Endodermal cell (in vitro differentiated cells): ENCODE measurements at regions not wholly inside any gene's neighbourhood (a gene's known extent, or its start where the extent isn't known, plus 50 kb on each side); places are given as distances from the start of the nearest gene placed in this dataset.

Experiments
- DNase-seq: peaks from one replicate; pipeline ENCODE4 v3.0.0-alpha.2; 2017
- H3K27ac ChIP-seq: 2 replicates; pipeline ENCODE4 v1.5.1; 2013; ENCODE audit warnings: mild to moderate bottlenecking, low read depth, low read length, moderate library complexity
- H3K27me3 ChIP-seq: 2 replicates; pipeline ENCODE4 v1.6.1; 2013; ENCODE audit warnings: mild to moderate bottlenecking, low read length, moderate library complexity; ENCODE audit not compliant: insufficient read depth, control insufficient read depth, poor library complexity, severe bottlenecking
- H3K36me3 ChIP-seq: 2 replicates; pipeline ENCODE4 v1.7.0; 2013; ENCODE audit warnings: mild to moderate bottlenecking, low read length, moderate library complexity; ENCODE audit not compliant: control insufficient read depth, insufficient read depth
- H3K4me1 ChIP-seq: one replicate; pipeline ENCODE4 v1.7.0; 2013; ENCODE audit warnings: low read length; ENCODE audit not compliant: control insufficient read depth, insufficient read depth
- H3K4me3 ChIP-seq: 2 replicates; pipeline ENCODE4 v1.5.1; 2013; ENCODE audit warnings: mild to moderate bottlenecking, low read length, moderate library complexity
- H3K9ac ChIP-seq: 2 replicates; pipeline ENCODE4 v1.6.1; 2013; ENCODE audit warnings: mild to moderate bottlenecking, low read length, moderate library complexity; ENCODE audit not compliant: poor library complexity, severe bottlenecking; ENCODE audit errors: extremely low read depth
- H3K9me3 ChIP-seq: 2 replicates; pipeline ENCODE4 v1.6.1; 2013; ENCODE audit warnings: mild to moderate bottlenecking, low read length, moderate library complexity; ENCODE audit not compliant: control insufficient read depth
- H3K27ac Mint-ChIP-seq: 2 replicates; pipeline ENCODE4 v1.8.0; 2020; ENCODE audit warnings: mixed read lengths
- H3K27me3 Mint-ChIP-seq: 2 replicates; pipeline ENCODE4 v1.8.0; 2021; ENCODE audit warnings: mild to moderate bottlenecking, mixed read lengths; ENCODE audit not compliant: insufficient read depth
- H3K36me3 Mint-ChIP-seq: 2 replicates; pipeline ENCODE4 v1.8.0; 2020; ENCODE audit warnings: low read depth, mixed read lengths
- H3K4me1 Mint-ChIP-seq: 2 replicates; pipeline ENCODE4 v1.8.0; 2020; ENCODE audit warnings: mixed read lengths
- H3K4me3 Mint-ChIP-seq: 2 replicates; pipeline ENCODE4 v1.8.0; 2020; ENCODE audit warnings: mild to moderate bottlenecking, moderate library complexity, mixed read lengths
- H3K9me3 Mint-ChIP-seq: 2 replicates; pipeline ENCODE4 v1.8.0; 2020; ENCODE audit warnings: mild to moderate bottlenecking, mixed read lengths
- WGBS, 2 experiments: methylation state at CpG; one replicate each; pipeline versions ENCODE4 v1.1.5 to v1.1.7; 2013; ENCODE audit warnings: missing lambda C conversion rate in 2 of 2, mixed read lengths in 1 of 2; ENCODE audit not compliant: insufficient coverage in 1 of 2, insufficient read length in 1 of 2; 5-methylcytosine and 5-hydroxymethylcytosine counted together
- TF ChIP-seq, protein P1 (sequence below): fragments of 200-600 bp; sonication (generic); conservative IDR thresholded peaks from 2 replicates; pipeline ENCODE4 v1.5.0; 2021; ENCODE audit warnings: antibody characterized with exemption, mild to moderate bottlenecking

- no peak overlapping the region for H3K27ac Mint-ChIP-seq
- H3K27me3 ChIP-seq, result no peaks in the 10 kb centered on the region
- no peak overlapping the region for H3K4me3 Mint-ChIP-seq
- H3K4me1 ChIP-seq, result peaks cover 4% of the 10 kb centered on the region
- H3K9ac ChIP-seq, result no peak overlapping the region
- H3K27ac ChIP-seq, result no peak overlapping the region
- TF ChIP-seq, protein P1, sequence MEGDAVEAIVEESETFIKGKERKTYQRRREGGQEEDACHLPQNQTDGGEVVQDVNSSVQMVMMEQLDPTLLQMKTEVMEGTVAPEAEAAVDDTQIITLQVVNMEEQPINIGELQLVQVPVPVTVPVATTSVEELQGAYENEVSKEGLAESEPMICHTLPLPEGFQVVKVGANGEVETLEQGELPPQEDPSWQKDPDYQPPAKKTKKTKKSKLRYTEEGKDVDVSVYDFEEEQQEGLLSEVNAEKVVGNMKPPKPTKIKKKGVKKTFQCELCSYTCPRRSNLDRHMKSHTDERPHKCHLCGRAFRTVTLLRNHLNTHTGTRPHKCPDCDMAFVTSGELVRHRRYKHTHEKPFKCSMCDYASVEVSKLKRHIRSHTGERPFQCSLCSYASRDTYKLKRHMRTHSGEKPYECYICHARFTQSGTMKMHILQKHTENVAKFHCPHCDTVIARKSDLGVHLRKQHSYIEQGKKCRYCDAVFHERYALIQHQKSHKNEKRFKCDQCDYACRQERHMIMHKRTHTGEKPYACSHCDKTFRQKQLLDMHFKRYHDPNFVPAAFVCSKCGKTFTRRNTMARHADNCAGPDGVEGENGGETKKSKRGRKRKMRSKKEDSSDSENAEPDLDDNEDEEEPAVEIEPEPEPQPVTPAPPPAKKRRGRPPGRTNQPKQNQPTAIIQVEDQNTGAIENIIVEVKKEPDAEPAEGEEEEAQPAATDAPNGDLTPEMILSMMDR, result no peak
- H3K36me3 ChIP-seq, result no peaks in the 10 kb centered on the region
- H3K9me3 Mint-ChIP-seq, result no peaks in the 10 kb centered on the region
- no peaks in the 10 kb centered on the region for H3K36me3 Mint-ChIP-seq
- no peaks in the 10 kb centered on the region for H3K27me3 Mint-ChIP-seq
- no peaks in the 10 kb centered on the region for H3K9me3 ChIP-seq
- peaks cover 3% of the 10 kb centered on the region for H3K4me1 Mint-ChIP-seq
- no peak for DNase-seq
- no peak overlapping the region for H3K4me3 ChIP-seq
Measured at GRCh38 chr12:87618199-87618598, 411.0 kb downstream of the C12orf50 start.

DNA sequence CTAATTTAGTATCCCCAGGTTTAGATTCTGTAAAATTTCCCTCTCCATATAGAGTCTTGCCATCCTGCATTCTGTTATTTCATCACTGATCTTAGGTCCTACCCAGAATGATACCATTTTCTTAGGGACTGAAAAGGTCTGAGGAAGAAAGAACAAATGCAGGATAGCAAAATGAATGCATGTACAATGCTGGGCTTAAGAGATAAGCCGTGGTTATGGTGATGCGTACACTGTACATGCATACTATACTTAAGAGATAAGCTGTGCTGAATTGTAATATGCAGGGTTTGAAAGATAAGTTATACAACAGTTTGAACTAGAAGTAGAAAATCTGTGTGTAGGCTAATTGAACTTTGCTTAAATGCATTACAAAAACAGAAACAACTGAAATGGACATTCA is 416.2 kb downstream of the C12orf50 start:
- no peak overlapping the region for H3K27ac Mint-ChIP-seq
- H3K27me3 Mint-ChIP-seq, result no peaks in the 10 kb centered on the region
- TF ChIP-seq, protein P1, result no peak
- H3K9ac ChIP-seq, result no peak overlapping the region
- H3K4me1 Mint-ChIP-seq, result peaks cover 5% of the 10 kb centered on the region
- H3K27ac ChIP-seq, result no peak overlapping the region
- no peak overlapping the region for H3K4me3 Mint-ChIP-seq
- no peaks in the 10 kb centered on the region for H3K9me3 Mint-ChIP-seq
- no peaks in the 10 kb centered on the region for H3K9me3 ChIP-seq
- DNase-seq, result no peak
- peaks cover 4% of the 10 kb centered on the region for H3K4me1 ChIP-seq
- H3K36me3 ChIP-seq, result no peaks in the 10 kb centered on the region
- no peak overlapping the region for H3K4me3 ChIP-seq
- 93% methylated on average over 2 of the region's 2 CpGs; no CpG with 5 or more reads in 1 of the 2 experiments for WGBS, 2 experiments
- no peaks in the 10 kb centered on the region for H3K36me3 Mint-ChIP-seq
- H3K27me3 ChIP-seq, result no peaks in the 10 kb centered on the region

GRCh38 chr12:87608321-87608720 is 420.9 kb downstream of the C12orf50 start:
- H3K9ac ChIP-seq, result no peak overlapping the region
- no peak overlapping the region for H3K27ac ChIP-seq
- Mint-ChIP-seq H3K27me3 (no peaks in the 10 kb centered on the region), H3K36me3 (no peaks in the 10 kb centered on the region), H3K4me1 (peaks cover 4% of the 10 kb centered on the region), H3K4me3 (no peak overlapping the region), H3K27ac (no peak overlapping the region), H3K9me3 (no peaks in the 10 kb centered on the region)
- TF ChIP-seq, protein P1, result no peak
- H3K36me3 ChIP-seq, result no peaks in the 10 kb centered on the region
- DNase-seq, result no peak
- H3K4me3 ChIP-seq, result no peak overlapping the region
- WGBS, 2 experiments, result 95% methylated on average over 2 of the region's 2 CpGs; no CpG with 5 or more reads in 1 of the 2 experiments
- H3K27me3 ChIP-seq, result no peaks in the 10 kb centered on the region
- peaks cover 8% of the 10 kb centered on the region for H3K9me3 ChIP-seq
- H3K4me1 ChIP-seq, result no peaks in the 10 kb centered on the region
